ENCODE measurements at regions not wholly inside any gene's neighbourhood (a gene's known extent, or its start where the extent isn't known, plus 50 kb on each side); places are given as distances from the start of the nearest gene placed in this dataset.

DNA sequence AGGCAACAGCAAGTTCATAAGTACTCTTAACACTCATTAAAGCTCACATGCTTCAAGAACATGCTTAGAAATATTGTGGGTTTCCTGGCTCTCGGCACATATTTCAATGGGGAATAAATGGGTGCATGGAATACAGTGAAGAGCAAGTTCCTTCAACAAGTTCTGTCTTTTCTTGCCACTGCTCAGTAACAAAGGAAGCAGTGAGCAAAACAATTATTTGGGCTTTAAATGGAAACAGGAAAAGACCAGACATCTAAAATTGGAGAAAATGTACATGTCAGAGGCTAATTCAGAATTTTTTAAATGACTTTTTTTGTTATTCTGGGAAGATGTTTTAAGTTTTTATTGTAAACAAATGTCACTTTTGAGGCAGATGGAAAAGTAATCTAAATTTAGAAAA, 478.7 kb downstream of the SETD4 start:
- TF ChIP-seq, protein P1, sequence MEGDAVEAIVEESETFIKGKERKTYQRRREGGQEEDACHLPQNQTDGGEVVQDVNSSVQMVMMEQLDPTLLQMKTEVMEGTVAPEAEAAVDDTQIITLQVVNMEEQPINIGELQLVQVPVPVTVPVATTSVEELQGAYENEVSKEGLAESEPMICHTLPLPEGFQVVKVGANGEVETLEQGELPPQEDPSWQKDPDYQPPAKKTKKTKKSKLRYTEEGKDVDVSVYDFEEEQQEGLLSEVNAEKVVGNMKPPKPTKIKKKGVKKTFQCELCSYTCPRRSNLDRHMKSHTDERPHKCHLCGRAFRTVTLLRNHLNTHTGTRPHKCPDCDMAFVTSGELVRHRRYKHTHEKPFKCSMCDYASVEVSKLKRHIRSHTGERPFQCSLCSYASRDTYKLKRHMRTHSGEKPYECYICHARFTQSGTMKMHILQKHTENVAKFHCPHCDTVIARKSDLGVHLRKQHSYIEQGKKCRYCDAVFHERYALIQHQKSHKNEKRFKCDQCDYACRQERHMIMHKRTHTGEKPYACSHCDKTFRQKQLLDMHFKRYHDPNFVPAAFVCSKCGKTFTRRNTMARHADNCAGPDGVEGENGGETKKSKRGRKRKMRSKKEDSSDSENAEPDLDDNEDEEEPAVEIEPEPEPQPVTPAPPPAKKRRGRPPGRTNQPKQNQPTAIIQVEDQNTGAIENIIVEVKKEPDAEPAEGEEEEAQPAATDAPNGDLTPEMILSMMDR (conservative IDR thresholded peaks at IDR 0.05; ENCODE audit: low read length) = no peak
- no peak for TF ChIP-seq EZH2phosphoT487 (IDR thresholded peaks at IDR 0.05; ENCODE audit: borderline replicate concordance, low read depth, low read length)

Data from OCI-LY7 (cell line).